GM12873 (cell line): ENCODE measurements at regions not wholly inside any gene's neighbourhood (a gene's known extent, or its start where the extent isn't known, plus 50 kb on each side); places are given as distances from the start of the nearest gene placed in this dataset.

Experiments
- CTCF ChIP-seq: IDR thresholded peaks from 2 replicates; pipeline ENCODE4 v1.5.1; 2012; ENCODE audit warnings: low read depth, mild to moderate bottlenecking, moderate library complexity, low read length, control low read depth; ENCODE audit not compliant: insufficient read depth; ENCODE audit errors: missing control alignments

- TF ChIP-seq CTCF: no peak
These were observed 106.0 kb downstream of the TRIM29 start for GRCh38 chr11:120031612-120032600.

GRCh38 chr11:120031156-120031555, 106.8 kb downstream of the TRIM29 start:
- no peak for TF ChIP-seq CTCF

GRCh38 chr11:120030411-120030810, 107.5 kb downstream of the TRIM29 start:
- TF ChIP-seq CTCF: no peak

- TF ChIP-seq CTCF: no peak
These were observed 108.6 kb downstream of the TRIM29 start for GRCh38 chr11:120029321-120029720.

GRCh38 chr11:120028897-120029258, 109.0 kb downstream of the TRIM29 start:
- TF ChIP-seq CTCF: no peak

GRCh38 chr11:120028181-120028896, 109.6 kb downstream of the TRIM29 start:
- TF ChIP-seq CTCF: no peak

- TF ChIP-seq CTCF: no peak
These were observed 110.2 kb downstream of the TRIM29 start for GRCh38 chr11:120027546-120028180.
